WTC11 (cell line): ENCODE measurements at regions not wholly inside any gene's neighbourhood (a gene's known extent, or its start where the extent isn't known, plus 50 kb on each side); places are given as distances from the start of the nearest gene placed in this dataset.

Source experiments
- TF ChIP-seq, protein P1 (sequence below): fragments of 200-600 bp; IDR thresholded peaks from 2 replicates; pipeline ENCODE4 v1.8.0; 2022; ENCODE audit warnings: antibody characterized with exemption
- TF ChIP-seq, protein P2 (sequence below): sonication (generic); formaldehyde crosslinking; IDR thresholded peaks from 2 replicates; pipeline ENCODE4 v1.8.1; 2023; ENCODE audit warnings: mild to moderate bottlenecking, missing genetic modification reagents

- TF ChIP-seq, protein P1, sequence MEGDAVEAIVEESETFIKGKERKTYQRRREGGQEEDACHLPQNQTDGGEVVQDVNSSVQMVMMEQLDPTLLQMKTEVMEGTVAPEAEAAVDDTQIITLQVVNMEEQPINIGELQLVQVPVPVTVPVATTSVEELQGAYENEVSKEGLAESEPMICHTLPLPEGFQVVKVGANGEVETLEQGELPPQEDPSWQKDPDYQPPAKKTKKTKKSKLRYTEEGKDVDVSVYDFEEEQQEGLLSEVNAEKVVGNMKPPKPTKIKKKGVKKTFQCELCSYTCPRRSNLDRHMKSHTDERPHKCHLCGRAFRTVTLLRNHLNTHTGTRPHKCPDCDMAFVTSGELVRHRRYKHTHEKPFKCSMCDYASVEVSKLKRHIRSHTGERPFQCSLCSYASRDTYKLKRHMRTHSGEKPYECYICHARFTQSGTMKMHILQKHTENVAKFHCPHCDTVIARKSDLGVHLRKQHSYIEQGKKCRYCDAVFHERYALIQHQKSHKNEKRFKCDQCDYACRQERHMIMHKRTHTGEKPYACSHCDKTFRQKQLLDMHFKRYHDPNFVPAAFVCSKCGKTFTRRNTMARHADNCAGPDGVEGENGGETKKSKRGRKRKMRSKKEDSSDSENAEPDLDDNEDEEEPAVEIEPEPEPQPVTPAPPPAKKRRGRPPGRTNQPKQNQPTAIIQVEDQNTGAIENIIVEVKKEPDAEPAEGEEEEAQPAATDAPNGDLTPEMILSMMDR = no peak
- TF ChIP-seq, protein P2, sequence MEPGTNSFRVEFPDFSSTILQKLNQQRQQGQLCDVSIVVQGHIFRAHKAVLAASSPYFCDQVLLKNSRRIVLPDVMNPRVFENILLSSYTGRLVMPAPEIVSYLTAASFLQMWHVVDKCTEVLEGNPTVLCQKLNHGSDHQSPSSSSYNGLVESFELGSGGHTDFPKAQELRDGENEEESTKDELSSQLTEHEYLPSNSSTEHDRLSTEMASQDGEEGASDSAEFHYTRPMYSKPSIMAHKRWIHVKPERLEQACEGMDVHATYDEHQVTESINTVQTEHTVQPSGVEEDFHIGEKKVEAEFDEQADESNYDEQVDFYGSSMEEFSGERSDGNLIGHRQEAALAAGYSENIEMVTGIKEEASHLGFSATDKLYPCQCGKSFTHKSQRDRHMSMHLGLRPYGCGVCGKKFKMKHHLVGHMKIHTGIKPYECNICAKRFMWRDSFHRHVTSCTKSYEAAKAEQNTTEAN (CRISPR knock-in tag) = no peak
These were observed 297.9 kb upstream of the SFSWAP start for GRCh38 chr12:131413006-131413405.
